Suprapubic skin (tissue), 3 donors: ENCODE measurements at regions not wholly inside any gene's neighbourhood (a gene's known extent, or its start where the extent isn't known, plus 50 kb on each side); places are given as distances from the start of the nearest gene placed in this dataset.

ENCODE experiments used
- EP300 ChIP-seq: sonication (generic); formaldehyde crosslinking; IDR thresholded peaks from one replicate; pipeline ENCODE4 v1.6.1; 2017; ENCODE audit warnings: antibody characterized with exemption
- POLR2A ChIP-seq, 2 donors: fragments of 450-650 bp; IDR thresholded peaks; one replicate each; pipeline ENCODE4 v1.6.1; 2017; ENCODE audit warnings: antibody characterized with exemption in 2 of 2, mild to moderate bottlenecking in 2 of 2, moderate library complexity in 2 of 2
- TF ChIP-seq, protein P1 (sequence below), 2 donors: fragments of 200-600 bp in 1 of 2; fragments of 450-650 bp in 1 of 2; sonication (generic) in 1 of 2; IDR thresholded peaks; one replicate each; pipeline ENCODE4 v1.5.1; 2016 to 2019; ENCODE audit warnings: antibody characterized with exemption in 2 of 2, mild to moderate bottlenecking in 1 of 2, moderate library complexity in 1 of 2

DNA sequence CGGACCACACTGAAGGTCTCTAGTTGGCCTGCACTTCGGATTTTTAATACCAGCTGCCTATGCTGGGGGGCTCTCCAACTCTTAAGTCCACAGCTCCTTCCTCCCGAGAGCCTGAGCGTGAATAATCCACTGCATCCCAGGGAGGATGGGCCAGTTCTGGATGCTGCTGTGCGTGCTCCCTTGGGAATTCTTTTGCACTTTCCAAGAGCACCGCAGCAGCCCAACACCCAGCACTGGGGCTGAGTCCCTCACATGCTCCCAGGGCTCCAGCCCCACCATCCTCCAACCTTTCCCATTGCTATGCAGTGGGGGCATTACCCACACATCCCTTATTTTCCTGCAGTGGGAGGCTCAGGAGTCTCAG lies 136.4 kb upstream of the IQSEC1 start:
- TF ChIP-seq, protein P1, sequence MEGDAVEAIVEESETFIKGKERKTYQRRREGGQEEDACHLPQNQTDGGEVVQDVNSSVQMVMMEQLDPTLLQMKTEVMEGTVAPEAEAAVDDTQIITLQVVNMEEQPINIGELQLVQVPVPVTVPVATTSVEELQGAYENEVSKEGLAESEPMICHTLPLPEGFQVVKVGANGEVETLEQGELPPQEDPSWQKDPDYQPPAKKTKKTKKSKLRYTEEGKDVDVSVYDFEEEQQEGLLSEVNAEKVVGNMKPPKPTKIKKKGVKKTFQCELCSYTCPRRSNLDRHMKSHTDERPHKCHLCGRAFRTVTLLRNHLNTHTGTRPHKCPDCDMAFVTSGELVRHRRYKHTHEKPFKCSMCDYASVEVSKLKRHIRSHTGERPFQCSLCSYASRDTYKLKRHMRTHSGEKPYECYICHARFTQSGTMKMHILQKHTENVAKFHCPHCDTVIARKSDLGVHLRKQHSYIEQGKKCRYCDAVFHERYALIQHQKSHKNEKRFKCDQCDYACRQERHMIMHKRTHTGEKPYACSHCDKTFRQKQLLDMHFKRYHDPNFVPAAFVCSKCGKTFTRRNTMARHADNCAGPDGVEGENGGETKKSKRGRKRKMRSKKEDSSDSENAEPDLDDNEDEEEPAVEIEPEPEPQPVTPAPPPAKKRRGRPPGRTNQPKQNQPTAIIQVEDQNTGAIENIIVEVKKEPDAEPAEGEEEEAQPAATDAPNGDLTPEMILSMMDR (IDR thresholded peaks at IDR 0.05): no peak
- no peak for TF ChIP-seq POLR2A (IDR thresholded peaks at IDR 0.05)
- TF ChIP-seq EP300: no peak
